SK-N-SH treated with all-trans-retinoic acid at 6 μM for 48 hours (cell line): ENCODE measurements at regions not wholly inside any gene's neighbourhood (a gene's known extent, or its start where the extent isn't known, plus 50 kb on each side); places are given as distances from the start of the nearest gene placed in this dataset.

ENCODE experiments used
- TCF4 ChIP-seq: fragments of 250-450 bp; sonication (Bioruptor Pico); IDR thresholded peaks from 2 replicates; pipeline ENCODE4 v1.8.0; 2021; ENCODE audit warnings: mild to moderate bottlenecking, moderate library complexity, borderline replicate concordance
- ZC3H10 ChIP-seq: fragments of 250-450 bp; sonication (Bioruptor Pico); IDR thresholded peaks from 2 replicates; pipeline ENCODE4 v1.5.1; 2021; ENCODE audit warnings: mild to moderate bottlenecking, moderate library complexity
- ZFP3 ChIP-seq: fragments of 250-450 bp; sonication (Bioruptor Pico); IDR thresholded peaks from 2 replicates; pipeline ENCODE4 v1.5.0; 2020; ENCODE audit warnings: mild to moderate bottlenecking, moderate library complexity
- ZFP30 ChIP-seq: fragments of 450-650 bp; formaldehyde crosslinking; IDR thresholded peaks from 2 replicates; pipeline ENCODE4 v1.5.0; 2022; ENCODE audit warnings: mild to moderate bottlenecking, moderate library complexity
- TF ChIP-seq, protein P1 (sequence below): fragments of 250-450 bp; sonication (Bioruptor Pico); IDR thresholded peaks from 2 replicates; pipeline ENCODE4 v1.5.1; 2020; ENCODE audit warnings: low read depth, mild to moderate bottlenecking, moderate library complexity

DNA sequence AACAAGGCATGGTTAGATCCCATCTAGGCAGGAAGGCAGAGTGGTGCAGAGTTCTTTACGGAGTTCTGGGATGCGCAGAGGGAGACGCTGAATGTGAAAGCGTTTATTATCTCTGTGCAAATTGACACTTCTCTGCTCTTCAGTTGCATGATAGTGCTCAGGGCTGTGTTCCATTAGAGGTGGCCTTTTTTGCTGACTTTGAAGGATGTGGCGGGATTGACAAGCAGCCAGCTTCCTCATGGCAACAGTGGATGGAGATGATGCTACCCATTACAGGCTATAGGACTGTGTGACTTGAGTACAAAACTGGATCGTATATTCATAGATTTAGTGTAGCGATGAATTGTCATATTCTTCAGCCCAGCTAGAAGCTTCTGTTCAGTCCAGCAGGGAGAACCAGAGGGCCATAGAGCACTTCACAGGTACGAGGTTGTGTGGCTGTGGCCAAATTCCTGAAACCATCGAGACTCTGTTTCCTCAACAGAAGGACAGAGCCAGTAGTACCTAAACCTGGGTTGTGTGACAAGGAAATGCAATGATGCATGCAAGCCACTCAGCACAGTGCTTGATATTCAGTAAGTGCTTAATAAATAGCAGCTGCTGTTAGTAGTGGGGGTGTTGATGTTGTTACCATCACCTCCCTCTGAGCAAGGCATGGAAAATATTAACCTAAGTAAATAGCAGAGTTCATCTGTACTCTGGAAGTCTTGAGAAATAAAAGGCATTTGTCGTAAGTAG lies 430.0 kb upstream of the KAZN start:
- TF ChIP-seq, protein P1, sequence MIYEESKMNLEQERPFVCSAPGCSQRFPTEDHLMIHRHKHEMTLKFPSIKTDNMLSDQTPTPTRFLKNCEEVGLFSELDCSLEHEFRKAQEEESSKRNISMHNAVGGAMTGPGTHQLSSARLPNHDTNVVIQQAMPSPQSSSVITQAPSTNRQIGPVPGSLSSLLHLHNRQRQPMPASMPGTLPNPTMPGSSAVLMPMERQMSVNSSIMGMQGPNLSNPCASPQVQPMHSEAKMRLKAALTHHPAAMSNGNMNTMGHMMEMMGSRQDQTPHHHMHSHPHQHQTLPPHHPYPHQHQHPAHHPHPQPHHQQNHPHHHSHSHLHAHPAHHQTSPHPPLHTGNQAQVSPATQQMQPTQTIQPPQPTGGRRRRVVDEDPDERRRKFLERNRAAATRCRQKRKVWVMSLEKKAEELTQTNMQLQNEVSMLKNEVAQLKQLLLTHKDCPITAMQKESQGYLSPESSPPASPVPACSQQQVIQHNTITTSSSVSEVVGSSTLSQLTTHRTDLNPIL (CRISPR knock-in tag): no peak
- TF ChIP-seq ZFP3 (CRISPR knock-in tag): no peak
- no peak for TF ChIP-seq ZFP30 (CRISPR knock-in tag)
- TF ChIP-seq ZC3H10 (CRISPR knock-in tag): no peak
- no peak for TF ChIP-seq TCF4 (CRISPR knock-in tag)
